ENCODE measurements at regions not wholly inside any gene's neighbourhood (a gene's known extent, or its start where the extent isn't known, plus 50 kb on each side); places are given as distances from the start of the nearest gene placed in this dataset.
"Not testable (repeated sequence)": the region's sequence is repeated elsewhere in the genome, so short reads cannot be mapped to it uniquely, and the experiment has no call there.

DNA sequence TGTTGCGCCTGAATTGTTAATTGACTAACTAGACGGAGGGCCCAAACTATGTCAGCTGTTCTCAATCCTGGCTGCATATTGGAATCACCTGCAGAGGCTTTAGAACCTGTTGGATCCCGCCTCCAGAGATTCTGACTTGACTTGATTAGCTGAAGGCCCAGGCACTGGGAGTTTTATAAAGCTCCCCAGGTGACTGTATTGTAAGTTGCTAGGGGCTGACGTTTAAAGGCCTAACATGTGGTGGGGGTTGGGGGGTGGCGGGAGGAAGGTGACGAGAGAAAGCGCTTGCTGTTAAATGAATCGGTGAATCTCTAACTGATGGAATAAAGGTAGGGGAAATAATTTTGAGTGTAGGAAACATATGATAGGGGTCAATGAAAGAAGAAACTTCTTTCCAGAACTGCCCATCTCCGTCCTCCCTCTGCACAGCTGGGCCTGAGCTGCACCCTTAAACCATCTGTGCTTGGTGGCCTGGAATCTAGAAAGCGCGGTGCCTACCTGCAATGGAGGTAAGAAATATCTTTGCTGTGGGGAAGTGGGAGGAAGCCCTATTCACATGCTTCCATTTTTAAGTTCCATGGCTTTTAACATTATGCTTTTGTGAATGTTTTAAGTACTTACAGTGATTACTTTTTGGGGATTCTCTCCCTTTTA, 225.0 kb upstream of the FAM3C start:
- DNase-seq (ENCODE audit: low spot score): no peak

DNA sequence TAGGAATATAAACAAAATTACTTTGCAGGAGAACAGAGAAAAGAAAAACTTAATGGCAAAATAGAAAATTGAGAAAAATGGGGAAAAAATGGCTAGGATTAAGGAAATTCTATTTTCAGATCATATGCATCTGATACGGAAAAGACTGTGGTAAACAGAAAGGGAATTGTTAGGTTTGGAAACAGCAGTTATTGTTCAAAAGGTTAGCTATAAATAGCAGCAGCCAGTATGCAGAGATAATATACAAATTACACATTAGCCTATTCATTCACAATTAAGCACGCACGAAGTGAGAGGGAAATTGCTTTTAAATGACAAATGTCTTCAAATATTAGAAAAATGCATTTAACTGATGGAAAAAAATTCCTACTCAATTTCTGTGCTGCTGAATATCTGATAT, 224.1 kb upstream of the FAM3C start:
- no peak for DNase-seq (ENCODE audit: low spot score)

DNA sequence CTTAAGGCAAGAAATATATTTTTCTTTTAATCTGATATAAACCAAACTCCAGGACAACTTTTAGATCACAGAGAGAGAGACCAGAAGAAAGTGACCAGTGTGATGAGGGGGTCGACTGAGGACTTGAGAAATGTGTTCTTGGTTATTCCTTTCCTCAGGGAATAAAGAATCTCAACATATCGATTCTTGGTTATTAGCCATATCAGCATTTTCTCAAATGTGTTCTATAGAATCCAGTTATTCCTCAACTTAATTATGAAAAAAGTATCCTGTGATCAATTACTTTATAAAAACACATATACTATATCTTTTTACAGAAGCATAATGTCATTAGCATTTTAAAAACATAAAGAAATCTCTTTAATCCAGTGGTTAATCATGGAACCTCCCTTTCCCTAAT, 222.1 kb upstream of the FAM3C start:
- DNase-seq (ENCODE audit: low spot score): no peak

DNA sequence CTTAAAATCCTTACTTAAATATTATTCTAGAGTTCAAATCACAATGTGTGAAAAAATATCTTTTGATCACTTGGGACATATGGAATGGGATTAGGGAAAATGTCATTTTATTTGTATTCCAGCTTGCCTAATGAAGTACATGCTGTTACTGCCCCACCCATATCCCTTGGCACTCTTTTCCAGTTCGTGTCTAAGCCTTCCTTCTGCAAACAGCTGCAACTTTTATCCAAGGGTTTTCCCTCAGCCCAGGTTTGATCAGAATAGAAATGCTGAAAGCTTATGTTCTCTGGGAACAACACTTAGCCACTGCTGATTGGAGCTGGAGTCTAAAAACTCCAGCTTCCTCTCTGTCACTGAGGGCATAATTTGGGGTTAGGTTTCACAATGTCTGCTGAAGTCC, 214.1 kb upstream of the FAM3C start:
- DNase-seq (ENCODE audit: low spot score): no peak

DNA sequence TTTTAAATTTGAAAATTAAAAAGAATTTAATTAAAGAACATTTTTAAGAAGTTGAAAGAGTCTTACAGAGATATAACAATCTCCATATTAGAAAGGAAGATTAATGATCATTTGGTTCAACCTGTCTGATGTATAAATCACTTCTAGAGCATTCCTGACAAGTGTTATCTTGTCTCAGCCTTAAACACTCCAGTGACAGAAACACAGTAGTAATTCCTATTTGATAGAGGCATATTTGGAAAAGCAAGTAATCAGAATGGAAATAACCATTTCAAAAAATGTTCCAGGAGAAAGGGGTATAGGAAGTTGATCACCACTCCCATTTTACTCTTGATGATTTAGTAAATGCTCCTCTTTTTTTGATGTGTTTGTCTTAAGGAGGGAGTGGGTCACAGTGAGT, 213.1 kb upstream of the FAM3C start:
- DNase-seq (ENCODE audit: low spot score): no peak

DNA sequence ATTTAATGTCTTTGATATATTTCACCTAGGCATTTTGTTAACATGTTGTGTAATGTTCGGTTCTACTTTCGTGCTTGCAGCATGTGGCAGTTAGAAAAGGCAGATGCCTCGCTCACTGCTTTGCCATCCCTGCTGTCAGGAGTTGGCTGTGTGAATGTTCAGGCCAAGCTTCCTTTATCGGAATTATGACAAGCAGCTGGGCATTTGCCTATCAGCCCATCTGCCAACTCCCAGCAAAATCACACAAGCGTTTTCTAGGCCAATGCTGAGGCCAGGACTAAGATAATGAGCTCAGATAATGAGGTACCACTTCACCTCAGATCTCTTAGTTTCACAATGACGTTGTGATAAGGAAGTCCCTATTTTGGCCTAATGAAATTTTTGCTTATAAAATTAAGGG, 212.7 kb upstream of the FAM3C start:
- DNase-seq (ENCODE audit: low spot score): peak; percentile 72

DNA sequence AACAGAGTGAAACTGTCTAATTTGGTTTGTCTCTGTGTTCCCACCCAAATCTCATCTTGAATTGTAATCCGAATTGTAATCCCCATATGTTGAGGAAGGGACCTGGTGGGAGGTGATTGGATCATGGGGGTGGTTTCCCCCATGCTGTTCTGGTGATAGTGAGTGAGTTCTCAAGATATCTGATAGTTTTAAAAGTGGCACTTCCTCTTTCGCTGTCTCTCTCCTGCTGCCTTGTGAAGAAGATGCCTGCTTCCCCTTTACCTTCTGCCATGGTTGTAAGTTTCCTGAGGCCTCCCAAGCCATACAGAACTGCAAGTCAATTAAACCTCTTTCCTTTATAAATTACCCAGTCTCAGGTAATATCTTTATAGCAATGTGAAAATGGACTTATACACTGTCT, 212.1 kb upstream of the FAM3C start:
- DNase-seq (ENCODE audit: low spot score): not testable (repeated sequence)

DNA sequence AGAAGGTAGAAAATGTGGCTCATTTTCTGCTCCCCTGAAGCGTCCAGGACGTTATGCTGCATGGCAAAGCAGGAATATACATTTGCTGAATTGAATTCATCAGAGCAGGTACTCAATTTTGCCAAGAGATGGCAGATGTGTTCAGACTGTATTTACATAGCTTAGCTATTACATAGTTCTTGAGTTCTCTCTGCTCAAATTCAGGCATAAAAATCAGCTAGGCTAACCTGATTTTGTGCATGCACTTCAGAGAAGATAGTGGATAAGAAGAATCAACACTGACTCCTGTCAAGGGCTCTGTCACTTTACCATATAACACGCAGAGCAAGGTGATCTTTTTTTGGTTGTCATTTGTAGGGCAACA, 209.2 kb upstream of the FAM3C start:
- peak; percentile 29 for DNase-seq (ENCODE audit: low spot score)

DNA sequence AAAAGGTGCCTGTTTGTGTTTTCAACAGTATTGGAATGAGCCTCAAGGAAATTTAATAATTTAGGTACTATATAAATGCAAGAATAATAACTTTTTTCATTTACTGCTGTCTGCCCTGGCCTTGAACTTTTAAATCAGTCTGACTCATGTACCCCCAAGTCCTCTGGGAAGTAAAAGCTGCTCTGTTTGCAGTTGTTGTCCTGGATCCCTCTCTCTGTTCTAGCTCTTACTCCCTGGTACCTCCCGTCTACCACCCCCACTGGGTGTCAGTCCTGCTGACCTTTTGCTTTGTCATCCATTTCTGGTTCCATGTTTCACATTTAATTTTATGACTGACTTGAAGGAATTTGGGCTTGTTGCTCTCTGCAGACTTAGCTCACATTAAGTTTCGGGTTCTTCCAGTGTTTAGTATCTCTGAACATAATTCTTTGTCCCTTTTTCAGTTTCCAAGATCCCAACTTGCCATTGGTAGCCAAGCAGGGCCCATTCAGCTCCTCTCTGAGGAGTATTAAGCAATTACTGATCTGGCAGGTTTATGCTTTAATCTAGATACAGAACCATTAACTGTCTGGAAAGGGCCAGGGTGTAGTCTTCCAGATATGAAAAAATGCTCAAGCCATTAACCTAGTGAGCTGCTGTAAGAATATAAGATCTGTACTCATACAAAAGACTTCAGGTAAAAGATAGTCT, 208.7 kb upstream of the FAM3C start:
- DNase-seq (ENCODE audit: low spot score): no peak

DNA sequence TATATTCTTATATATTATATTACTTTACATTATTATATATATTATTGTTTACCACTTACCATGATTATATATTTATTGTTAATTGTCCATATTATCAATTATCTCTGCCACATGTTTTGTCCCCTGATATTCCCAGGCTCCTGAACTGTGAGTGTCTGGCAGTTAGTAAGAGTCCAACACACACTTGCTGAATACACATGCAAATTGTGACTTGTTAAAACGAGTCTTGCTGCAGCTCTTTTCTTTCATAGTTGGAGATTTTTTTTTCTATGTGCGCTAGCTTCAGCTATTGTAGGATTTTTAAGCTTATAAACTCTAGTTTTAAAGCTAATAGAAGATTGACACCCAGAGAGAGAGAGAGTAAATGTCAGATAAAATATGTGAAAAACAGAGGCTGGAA, 207.8 kb upstream of the FAM3C start:
- DNase-seq (ENCODE audit: low spot score): no peak

DNA sequence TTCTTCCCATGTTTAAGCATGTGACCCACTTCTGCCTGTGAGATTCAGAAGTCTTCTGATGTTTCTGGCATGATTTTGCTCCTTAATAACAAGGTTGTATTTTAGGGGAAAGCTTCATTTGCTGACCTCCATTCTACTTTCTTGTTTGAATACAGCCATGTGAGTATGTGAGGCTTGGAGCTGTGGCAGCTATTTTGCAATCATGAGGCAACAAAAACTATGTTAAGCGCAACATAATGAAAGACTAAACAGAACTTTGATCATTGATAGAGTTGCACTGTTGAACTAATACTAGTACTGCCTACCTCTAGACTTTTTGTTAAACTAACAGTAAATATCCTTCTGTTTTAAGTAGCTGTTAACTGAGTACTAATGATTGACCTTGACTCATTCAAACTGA, 203.8 kb upstream of the FAM3C start:
- no peak for DNase-seq (ENCODE audit: low spot score)

DNA sequence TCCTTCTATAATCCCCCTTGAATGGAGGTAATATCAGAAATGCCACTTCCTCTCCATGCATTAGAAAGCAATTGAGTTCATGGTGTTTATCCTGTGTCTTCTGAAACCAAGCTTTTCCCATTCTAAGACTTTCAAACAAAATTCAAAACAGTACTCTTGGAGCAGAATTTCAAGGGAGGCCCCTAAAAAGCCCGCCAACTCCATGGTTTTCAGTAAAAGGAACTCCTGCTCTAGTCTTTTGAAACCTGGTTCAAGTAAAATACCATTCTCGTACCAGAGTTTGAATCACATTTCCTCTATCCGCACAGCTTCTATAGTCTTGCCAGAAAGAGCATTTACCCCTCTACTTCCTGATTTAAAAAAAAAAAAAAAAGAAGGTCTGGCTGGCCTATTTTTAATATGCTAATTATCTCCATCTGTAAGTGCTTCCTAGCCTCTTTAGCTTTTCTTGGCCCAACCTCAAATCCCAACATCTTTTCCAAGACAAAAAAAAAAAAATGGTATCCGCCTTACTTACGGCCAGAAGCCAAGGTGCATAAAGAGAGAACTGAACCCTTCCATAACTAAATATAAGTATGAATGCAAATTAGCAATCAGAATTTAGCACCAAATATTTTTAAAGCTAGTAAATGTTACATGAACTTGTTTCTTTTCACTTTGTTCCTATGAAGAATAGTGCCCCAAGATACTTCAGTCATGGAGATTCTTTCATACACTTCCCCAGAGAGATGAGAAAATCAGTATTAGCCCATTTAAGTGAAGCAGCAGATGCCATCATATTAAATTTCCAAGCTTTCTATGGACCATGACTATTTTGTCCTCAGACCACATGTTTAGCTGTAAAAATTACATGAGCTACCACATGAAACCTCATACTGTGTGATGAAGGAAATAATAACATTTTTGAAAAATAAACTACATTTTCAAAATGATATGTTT, 199.9 kb upstream of the FAM3C start:
- no peak for DNase-seq (ENCODE audit: low spot score)

DNA sequence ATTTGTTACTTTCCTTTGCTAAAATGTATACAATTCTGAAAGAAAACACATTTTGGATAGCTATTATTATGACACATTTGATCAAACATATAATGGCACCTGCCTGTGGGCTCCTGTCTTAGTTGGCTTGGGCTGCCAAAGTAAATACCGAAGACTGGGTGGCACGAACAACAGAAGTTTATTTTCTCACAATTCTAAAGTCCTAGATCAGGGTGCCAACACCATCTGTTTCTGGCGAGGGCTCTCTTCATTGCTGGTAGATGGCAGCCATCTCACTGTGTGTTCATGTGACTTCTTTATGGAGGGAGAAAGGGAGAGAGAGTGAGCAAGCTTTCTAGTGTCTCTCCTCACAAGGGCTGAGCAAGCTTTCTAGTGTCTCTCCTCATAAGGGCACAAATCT, 195.8 kb upstream of the FAM3C start:
- DNase-seq (ENCODE audit: low spot score): no peak

DNA sequence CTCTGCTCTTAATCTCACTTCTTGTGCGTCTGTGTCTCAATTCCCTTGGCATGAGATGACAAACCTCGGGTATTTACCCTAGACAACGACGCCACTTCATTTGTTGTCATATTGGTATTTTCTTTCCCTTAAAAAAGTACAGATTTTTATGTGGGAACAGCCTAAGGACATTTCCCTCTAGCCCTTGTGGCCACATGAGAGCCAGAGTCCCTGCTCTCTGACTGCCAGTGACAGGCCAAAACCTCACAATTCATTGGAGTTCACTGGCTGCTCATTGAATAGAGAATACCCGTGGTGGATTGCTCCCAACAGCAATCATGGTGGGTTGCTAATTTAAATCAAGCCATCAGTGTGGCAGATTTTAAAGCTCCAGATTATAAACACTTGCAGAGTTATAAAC, 191.3 kb upstream of the FAM3C start:
- DNase-seq (ENCODE audit: low spot score): no peak

DNA sequence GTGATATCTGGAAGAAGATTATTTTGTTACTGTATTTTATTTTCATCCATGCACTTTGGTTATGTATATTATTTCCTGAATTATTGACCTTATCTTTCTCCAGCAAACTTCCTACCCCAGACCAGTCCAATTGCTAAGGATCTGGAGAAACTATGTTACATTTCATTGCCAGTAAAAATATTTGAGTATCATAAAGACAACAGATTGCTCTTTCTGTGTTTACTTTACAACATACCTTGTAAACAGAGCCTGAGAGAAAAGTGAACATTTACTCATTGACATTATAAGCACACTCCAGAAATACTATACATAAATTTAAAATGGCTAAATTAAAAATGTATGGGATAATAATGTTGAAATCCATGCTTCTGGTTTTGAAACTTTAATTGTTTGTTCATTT, 186.2 kb upstream of the FAM3C start:
- no peak for DNase-seq (ENCODE audit: low spot score)

DNA sequence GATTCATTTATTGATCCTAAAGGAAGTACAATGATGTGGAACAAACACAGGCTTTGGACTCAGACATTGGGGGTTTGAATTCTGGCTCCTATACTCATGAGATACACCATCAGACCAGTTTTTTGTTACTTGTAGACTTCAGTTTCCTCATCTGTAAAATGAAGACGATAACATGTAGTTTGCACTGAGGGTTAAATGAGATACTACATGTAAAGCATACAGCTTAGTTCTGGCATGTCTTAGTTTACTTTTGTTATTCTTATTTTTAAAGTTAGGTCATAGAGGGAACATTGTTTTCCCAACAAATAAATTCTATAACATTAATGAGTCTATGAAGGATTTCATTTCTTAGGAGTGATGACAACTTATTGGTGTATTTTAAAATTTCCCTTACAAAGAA, 183.5 kb upstream of the FAM3C start:
- DNase-seq (ENCODE audit: low spot score): no peak

DNA sequence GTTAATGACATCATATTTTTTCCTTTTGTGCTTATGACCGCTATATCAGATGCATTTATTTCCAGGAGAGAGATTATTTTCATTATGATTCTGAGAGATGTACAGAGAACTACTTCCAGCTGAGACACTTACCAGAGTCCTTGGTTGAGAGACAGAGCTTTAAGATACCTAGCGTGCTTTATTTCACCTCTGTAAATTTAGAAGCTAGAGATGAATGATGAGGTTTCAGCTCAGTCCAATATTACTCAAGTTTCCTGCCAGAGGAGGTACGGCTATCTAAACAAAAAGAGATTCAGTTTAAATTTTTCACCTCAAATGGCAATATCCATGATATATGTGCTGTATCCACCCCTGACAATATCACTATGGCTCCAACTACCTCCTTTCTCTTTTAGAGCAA, 182.6 kb upstream of the FAM3C start:
- no peak for DNase-seq (ENCODE audit: low spot score)

DNA sequence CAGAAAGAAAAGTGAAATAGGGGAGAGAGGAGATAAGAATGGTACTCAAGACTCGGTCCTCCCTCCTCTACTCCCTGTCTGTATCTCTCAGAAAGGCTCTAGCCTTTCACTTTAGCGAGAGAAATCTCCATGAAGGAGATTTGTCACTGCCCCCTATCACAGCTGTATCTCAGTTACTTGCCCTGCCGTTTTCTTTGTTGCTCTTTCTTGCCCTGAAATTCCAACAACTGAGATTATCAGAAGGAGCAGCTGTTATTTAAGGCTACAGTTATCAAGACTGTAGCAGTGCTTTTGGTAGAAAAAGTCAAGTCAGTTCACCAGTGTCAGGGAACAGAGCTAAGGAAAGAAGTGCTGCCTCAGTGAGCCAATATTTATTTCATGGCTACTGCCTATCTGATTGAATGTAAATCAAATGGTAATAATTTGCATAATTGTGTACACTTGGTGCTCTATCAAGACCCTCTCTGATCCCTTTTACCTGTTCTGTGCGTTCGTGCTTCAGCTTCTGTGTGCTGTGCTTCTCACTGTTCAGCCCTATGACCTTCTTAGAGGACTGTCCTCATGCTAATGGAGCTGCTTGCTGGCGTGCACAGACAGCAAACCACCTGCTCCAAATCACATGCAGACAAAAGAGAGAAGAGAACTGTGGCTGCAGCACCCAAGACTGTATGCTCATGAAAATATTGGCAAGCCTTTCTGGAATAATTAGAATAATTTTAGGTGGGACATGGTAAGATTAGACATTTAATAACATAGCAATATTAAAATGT, 180.2 kb upstream of the FAM3C start:
- no peak for DNase-seq (ENCODE audit: low spot score)

DNA sequence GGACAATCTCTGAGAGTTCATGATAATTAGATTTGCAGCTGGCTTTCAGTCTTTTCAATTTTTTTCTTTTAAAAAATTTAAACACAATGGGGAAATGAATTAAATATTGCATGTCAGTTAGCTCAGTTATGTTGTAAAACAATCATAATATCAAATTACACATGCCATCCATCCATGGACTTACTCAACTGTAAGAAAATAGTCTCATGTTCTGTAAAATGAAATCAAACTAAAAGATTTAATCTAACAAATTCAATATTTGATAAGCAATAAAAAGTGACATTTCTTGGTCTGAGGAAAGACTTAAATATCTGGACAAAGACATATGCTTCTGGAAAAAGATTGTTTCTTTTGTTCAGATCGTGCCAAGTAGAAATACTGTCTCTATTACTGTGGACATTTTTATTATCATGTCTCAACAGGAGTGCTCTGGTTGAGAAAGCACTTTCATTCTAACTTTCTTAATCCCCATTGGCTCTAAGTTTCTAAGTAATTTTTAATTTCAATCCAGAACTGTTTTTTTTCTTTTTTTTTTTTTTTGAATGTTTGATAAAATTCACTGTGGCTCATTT, 179.2 kb upstream of the FAM3C start:
- no peak for DNase-seq (ENCODE audit: low spot score)

DNA sequence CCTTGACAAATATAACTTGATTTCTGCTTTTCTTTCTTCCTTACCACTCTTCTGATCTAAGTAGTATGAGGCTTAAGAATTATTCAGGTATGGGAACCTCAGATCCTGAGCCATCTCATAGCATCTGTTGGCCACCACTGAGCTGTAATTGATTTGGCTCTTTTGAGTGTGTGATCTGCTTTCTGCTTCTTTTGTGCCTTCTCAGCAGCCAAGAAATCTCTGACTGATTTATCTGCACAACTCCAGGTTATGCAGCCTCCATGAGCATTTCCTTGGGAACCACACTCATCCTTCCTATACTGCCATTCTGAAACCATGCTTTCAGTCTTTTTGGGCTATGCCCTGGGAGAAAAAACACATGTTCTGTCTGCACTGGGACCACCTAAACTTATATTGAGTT, 178.0 kb upstream of the FAM3C start:
- DNase-seq (ENCODE audit: low spot score): no peak

DNA sequence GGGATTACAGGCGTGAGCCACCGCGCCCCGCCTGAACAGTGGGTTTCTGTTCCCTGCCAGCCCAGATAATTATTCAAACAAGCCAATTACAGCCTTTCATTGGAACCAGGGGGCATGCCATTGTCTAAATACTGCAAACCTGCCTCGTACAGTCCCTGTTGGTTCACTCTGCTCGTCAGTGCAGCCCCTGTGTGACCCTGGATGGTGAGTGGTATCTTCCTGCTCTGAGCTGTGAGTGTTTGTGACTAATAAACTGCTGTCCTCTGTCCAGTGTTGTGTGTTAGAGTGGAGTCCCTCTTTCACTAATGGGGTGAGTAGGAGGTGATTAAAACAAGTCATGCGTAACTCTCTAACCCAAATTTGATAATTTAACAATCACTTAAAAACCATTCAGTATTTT, 176.5 kb upstream of the FAM3C start:
- no peak for DNase-seq (ENCODE audit: low spot score)

DNA sequence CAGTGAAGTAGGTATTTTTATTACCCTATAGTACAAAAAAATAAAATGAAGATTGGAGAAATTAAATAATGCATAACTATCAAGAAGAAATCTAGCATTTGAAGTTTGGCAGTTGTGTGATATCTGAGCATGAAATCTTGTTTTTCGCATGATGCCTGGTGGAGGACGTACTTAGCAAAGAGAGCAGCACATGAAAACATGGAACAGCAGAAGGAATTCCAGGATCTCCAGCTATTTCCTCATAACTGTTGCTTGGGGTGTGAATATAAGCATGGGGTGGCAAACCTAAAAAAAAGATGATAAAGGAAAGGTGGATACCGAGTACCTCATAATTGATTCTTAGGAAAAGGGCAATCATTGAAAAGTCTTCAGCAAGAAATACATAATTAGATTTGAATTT, 174.3 kb upstream of the FAM3C start:
- DNase-seq (ENCODE audit: low spot score): no peak

All from Ammon's horn (tissue), 1 donor.